ENCODE measurements at regions not wholly inside any gene's neighbourhood (a gene's known extent, or its start where the extent isn't known, plus 50 kb on each side); places are given as distances from the start of the nearest gene placed in this dataset.

DNA sequence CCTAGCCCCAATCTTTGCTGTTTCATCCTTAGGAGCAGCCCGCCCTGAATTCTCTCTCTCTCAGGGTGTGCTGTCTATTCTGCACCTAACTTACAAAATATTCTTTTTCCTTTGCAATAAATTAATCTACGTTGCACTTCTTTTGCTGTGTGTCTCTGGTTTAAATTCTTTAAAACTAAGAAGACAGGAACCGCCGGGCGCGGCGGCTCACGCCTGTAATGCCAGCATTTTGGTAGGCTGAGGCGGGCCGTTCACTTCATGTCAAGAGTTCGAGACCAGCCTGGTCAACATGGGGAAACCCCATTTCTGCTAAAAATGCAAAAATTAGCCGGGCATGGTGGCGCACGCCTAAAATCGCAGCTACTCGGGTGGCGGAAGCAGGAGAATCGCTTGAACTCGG, 148.5 kb upstream of the PRSS16 start:
- Histone ChIP-seq H3K4me3 (no peak overlapping the region), H3K9ac (ENCODE audit: control insufficient read depth, insufficient read depth, low read length) (no peak overlapping the region), H3K36me3 (ENCODE audit: control insufficient read depth in 2 of 2, insufficient read depth in 2 of 2, low read length in 1 of 2) (no peaks in the 10 kb centered on the region), H3K27me3 (replicated peaks in 1 of 2; ENCODE audit: control insufficient read depth in 2 of 2, insufficient read depth in 2 of 2, low read length in 1 of 2) (no peaks in the 10 kb centered on the region), H3K4me1 (ENCODE audit: control insufficient read depth, insufficient read depth, low read length) (no peaks in the 10 kb centered on the region), H3K27ac (ENCODE audit: control insufficient read depth, insufficient read depth) (no peak overlapping the region), H4K20me1 (ENCODE audit: control insufficient read depth, insufficient read depth) (no peaks in the 10 kb centered on the region), H2AFZ (ENCODE audit: control insufficient read depth, low read depth, low read length) (no peak overlapping the region), H3K4me2 (ENCODE audit: control insufficient read depth, insufficient read depth) (no peak overlapping the region), H3K79me2 (ENCODE audit: control insufficient read depth, insufficient read depth, low read length) (no peaks in the 10 kb centered on the region), H3K9me3 (replicated peaks; ENCODE audit: control insufficient read depth, insufficient read depth, low read length) (no peaks in the 10 kb centered on the region; the same call in 2 of the 3 replicates)
- in situ Hi-C loops (cut with MboI) (no loop called here), intact Hi-C loops (cut with micrococcal nuclease; ENCODE audit: unreplicated experiment) (no loop called here)
- ChIA-PET CTCF (no interaction called here), SMC1A (ENCODE audit: uncharacterized antibody, unreplicated experiment) (no interaction called here), POLR2A (interaction anchor here (0.6 kb wide), 1 partner anchor 1532 kb away, joined by 4 read pairs; no protein-coding TSS in a partner anchor), RAD21 (ENCODE audit: unreplicated experiment) (no interaction called here)
- DNase-seq (ENCODE audit: low read depth, low spot score) = no peak
- TF ChIP-seq ATF2 (IDR thresholded peaks at IDR 0.05; ENCODE audit: low read length) = no peak
- no peak for ATAC-seq
- no TSS peak for BruUV-seq (replicated peaks)
- FAIRE-seq = no peak
- WGBS (ENCODE audit: insufficient coverage, insufficient replicate concordance, low lambda C conversion rate, missing lambda C conversion rate) = 91% methylated on average over 19 of the region's 19 CpGs

DNA sequence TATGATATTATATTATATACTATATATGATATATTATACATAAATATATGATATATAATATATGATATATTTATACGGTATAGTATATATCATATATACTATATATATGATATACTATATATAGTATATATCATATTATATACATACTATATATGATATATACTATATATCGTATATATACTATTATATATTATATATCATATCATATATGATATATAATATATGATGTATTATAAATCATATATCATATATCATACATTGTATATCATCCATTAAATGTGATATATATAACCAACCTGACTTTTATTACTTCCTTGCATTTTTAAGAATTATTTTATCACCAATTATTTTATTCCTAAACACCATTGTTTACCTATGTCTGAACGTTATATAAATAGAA, 146.6 kb upstream of the PRSS16 start:
- no peak overlapping the region for H2AFZ ChIP-seq (ENCODE audit: control insufficient read depth, low read depth, low read length)
- DNase-seq (ENCODE audit: low read depth, low spot score) (no peak), FAIRE-seq (no peak), ATAC-seq (no peak)
- no peak overlapping the region for H3K27ac ChIP-seq (ENCODE audit: control insufficient read depth, insufficient read depth)
- ChIA-PET SMC1A (ENCODE audit: uncharacterized antibody, unreplicated experiment) (no interaction called here), RAD21 (ENCODE audit: unreplicated experiment) (no interaction called here), POLR2A (no interaction called here), CTCF (no interaction called here)
- no peaks in the 10 kb centered on the region for H3K4me1 ChIP-seq (ENCODE audit: control insufficient read depth, insufficient read depth, low read length)
- intact Hi-C loops (cut with micrococcal nuclease; ENCODE audit: unreplicated experiment) = no loop called here
- in situ Hi-C loops (cut with MboI) = no loop called here
- BruUV-seq (replicated peaks) = no TSS peak
- no peak overlapping the region for H3K9ac ChIP-seq (ENCODE audit: control insufficient read depth, insufficient read depth, low read length)
- no peaks in the 10 kb centered on the region; the same call in 2 of the 3 replicates for H3K9me3 ChIP-seq (replicated peaks; ENCODE audit: control insufficient read depth, insufficient read depth, low read length)
- H3K4me2 ChIP-seq (ENCODE audit: control insufficient read depth, insufficient read depth) = no peak overlapping the region
- no peak overlapping the region for H3K4me3 ChIP-seq
- 57% methylated on average over 3 of the region's 3 CpGs for WGBS (ENCODE audit: insufficient coverage, insufficient replicate concordance, low lambda C conversion rate, missing lambda C conversion rate)
- no peaks in the 10 kb centered on the region for H4K20me1 ChIP-seq (ENCODE audit: control insufficient read depth, insufficient read depth)
- no peaks in the 10 kb centered on the region for H3K27me3 ChIP-seq (replicated peaks in 1 of 2; ENCODE audit: control insufficient read depth in 2 of 2, insufficient read depth in 2 of 2, low read length in 1 of 2)
- no peaks in the 10 kb centered on the region for H3K79me2 ChIP-seq (ENCODE audit: control insufficient read depth, insufficient read depth, low read length)
- TF ChIP-seq, protein P1, sequence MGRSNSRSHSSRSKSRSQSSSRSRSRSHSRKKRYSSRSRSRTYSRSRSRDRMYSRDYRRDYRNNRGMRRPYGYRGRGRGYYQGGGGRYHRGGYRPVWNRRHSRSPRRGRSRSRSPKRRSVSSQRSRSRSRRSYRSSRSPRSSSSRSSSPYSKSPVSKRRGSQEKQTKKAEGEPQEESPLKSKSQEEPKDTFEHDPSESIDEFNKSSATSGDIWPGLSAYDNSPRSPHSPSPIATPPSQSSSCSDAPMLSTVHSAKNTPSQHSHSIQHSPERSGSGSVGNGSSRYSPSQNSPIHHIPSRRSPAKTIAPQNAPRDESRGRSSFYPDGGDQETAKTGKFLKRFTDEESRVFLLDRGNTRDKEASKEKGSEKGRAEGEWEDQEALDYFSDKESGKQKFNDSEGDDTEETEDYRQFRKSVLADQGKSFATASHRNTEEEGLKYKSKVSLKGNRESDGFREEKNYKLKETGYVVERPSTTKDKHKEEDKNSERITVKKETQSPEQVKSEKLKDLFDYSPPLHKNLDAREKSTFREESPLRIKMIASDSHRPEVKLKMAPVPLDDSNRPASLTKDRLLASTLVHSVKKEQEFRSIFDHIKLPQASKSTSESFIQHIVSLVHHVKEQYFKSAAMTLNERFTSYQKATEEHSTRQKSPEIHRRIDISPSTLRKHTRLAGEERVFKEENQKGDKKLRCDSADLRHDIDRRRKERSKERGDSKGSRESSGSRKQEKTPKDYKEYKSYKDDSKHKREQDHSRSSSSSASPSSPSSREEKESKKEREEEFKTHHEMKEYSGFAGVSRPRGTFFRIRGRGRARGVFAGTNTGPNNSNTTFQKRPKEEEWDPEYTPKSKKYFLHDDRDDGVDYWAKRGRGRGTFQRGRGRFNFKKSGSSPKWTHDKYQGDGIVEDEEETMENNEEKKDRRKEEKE (IDR thresholded peaks at IDR 0.05) = no peak
- TF ChIP-seq CEBPZ (IDR thresholded peaks at IDR 0.05; ENCODE audit: low read depth, low read length) (no peak), ATF7 (IDR thresholded peaks at IDR 0.05; ENCODE audit: low read depth) (no peak)
- TF ChIP-seq, protein P2, sequence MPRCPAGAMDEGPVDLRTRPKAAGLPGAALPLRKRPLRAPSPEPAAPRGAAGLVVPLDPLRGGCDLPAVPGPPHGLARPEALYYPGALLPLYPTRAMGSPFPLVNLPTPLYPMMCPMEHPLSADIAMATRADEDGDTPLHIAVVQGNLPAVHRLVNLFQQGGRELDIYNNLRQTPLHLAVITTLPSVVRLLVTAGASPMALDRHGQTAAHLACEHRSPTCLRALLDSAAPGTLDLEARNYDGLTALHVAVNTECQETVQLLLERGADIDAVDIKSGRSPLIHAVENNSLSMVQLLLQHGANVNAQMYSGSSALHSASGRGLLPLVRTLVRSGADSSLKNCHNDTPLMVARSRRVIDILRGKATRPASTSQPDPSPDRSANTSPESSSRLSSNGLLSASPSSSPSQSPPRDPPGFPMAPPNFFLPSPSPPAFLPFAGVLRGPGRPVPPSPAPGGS (IDR thresholded peaks at IDR 0.05; ENCODE audit: borderline replicate concordance, insufficient read depth, low read depth, low read length, poor library complexity, severe bottlenecking) = no peak
- H3K36me3 ChIP-seq (ENCODE audit: control insufficient read depth in 2 of 2, insufficient read depth in 2 of 2, low read length in 1 of 2) = no peaks in the 10 kb centered on the region
